HEK293 (cell line): ENCODE measurements at regions not wholly inside any gene's neighbourhood (a gene's known extent, or its start where the extent isn't known, plus 50 kb on each side); places are given as distances from the start of the nearest gene placed in this dataset.

Experiments
- CTCF ChIA-PET: fragments of 350-600 bp; formaldehyde crosslinking; extraction: SDS; loops from one replicate; lab custom pipeline; 2021; ENCODE audit warnings: antibody characterized with exemption; lab: Yijun Ruan, JAX
- POLR2A ChIA-PET: fragments of 300-600 bp; formaldehyde crosslinking; extraction: SDS; loops from one replicate; lab custom pipeline; 2020; ENCODE audit warnings: antibody characterized with exemption, inconsistent platforms; lab: Yijun Ruan, JAX
- H3K27ac ChIP-seq: fragments of 200-500 bp; sonication (Bioruptor generic); 2 replicates; pipeline ENCODE4 v1.5.1; 2014; ENCODE audit warnings: low read depth, low read length, control low read depth, inconsistent platforms; ENCODE audit errors: extremely low read depth
- H3K36me3 ChIP-seq, 2 experiments: fragments of 200-500 bp in 1 of 2; sonication (Bioruptor generic) in 1 of 2; 1 replicate in 1 of 2; 2 replicates in 1 of 2; pipeline ENCODE4 v1.5.1; 2014 to 2017; ENCODE audit warnings: inconsistent platforms in 2 of 2, low read length in 2 of 2; ENCODE audit not compliant: control insufficient read depth in 2 of 2, insufficient read depth in 1 of 2
- H3K4me1 ChIP-seq: fragments of 200-500 bp; sonication (Bioruptor generic); 2 replicates; pipeline ENCODE4 v1.5.1; 2014; ENCODE audit warnings: mild to moderate bottlenecking, low read length, inconsistent platforms; ENCODE audit not compliant: control insufficient read depth, insufficient read depth
- H3K4me3 ChIP-seq: 2 replicates; pipeline ENCODE4 v1.5.1; 2011; ENCODE audit warnings: low read depth, mild to moderate bottlenecking, control low read depth, low read length, moderate library complexity
- H3K9me3 ChIP-seq: fragments of 200-500 bp; sonication (Bioruptor generic); 2 replicates; pipeline ENCODE4 v1.5.1; 2014; ENCODE audit warnings: low read depth, low read length, inconsistent platforms; ENCODE audit not compliant: control insufficient read depth, insufficient read depth
- GLIS1 ChIP-seq: fragments of 450-650 bp; formaldehyde crosslinking; IDR thresholded peaks from 2 replicates; pipeline ENCODE4 v1.5.1; 2016; ENCODE audit warnings: missing biosample characterization, missing genetic modification characterization
- RBAK ChIP-seq: fragments of 450-650 bp; formaldehyde crosslinking; IDR thresholded peaks from 2 replicates; pipeline ENCODE4 v1.5.1; 2016; ENCODE audit warnings: missing biosample characterization, missing genetic modification characterization
- REPIN1 ChIP-seq: fragments of 450-650 bp; formaldehyde crosslinking; IDR thresholded peaks from 2 replicates; pipeline ENCODE4 v1.5.1; 2017; ENCODE audit warnings: missing biosample characterization, missing genetic modification characterization, low read depth
- ZBTB44 ChIP-seq: fragments of 450-650 bp; IDR thresholded peaks from 2 replicates; pipeline ENCODE4 v1.5.1; 2018; ENCODE audit warnings: missing biosample characterization, mild to moderate bottlenecking, missing genetic modification characterization
- ZNF223 ChIP-seq: fragments of 450-650 bp; formaldehyde crosslinking; IDR thresholded peaks from 2 replicates; pipeline ENCODE4 v1.5.1; 2016; ENCODE audit warnings: missing biosample characterization, missing genetic modification characterization
- ZNF274 ChIP-seq, 2 experiments: fragments of 200-500 bp in 1 of 2; fragments of 450-650 bp in 1 of 2; sonication (Bioruptor generic) in 1 of 2; formaldehyde crosslinking in 1 of 2; IDR thresholded peaks; 2 replicates each; pipeline versions ENCODE4 v1.5.1 to v1.6.1; 2014 to 2016; ENCODE audit warnings: borderline replicate concordance in 1 of 2, inconsistent platforms in 1 of 2, low read length in 1 of 2, missing biosample characterization in 1 of 2, missing genetic modification characterization in 1 of 2
- ZNF280C ChIP-seq: fragments of 450-650 bp; formaldehyde crosslinking; IDR thresholded peaks from 2 replicates; pipeline ENCODE4 v1.5.1; 2016; ENCODE audit warnings: missing biosample characterization, missing genetic modification characterization
- ZNF302 ChIP-seq: fragments of 450-650 bp; formaldehyde crosslinking; IDR thresholded peaks from 2 replicates; pipeline ENCODE4 v1.5.1; 2016; ENCODE audit warnings: missing biosample characterization, missing genetic modification characterization, low read depth
- ZNF341 ChIP-seq: fragments of 450-650 bp; formaldehyde crosslinking; IDR thresholded peaks from 2 replicates; pipeline ENCODE4; 2016; ENCODE audit warnings: low read depth, missing biosample characterization, missing genetic modification characterization
- ZNF37A ChIP-seq: fragments of 450-650 bp; IDR thresholded peaks from 2 replicates; pipeline ENCODE4 v1.5.1; 2018; ENCODE audit warnings: missing biosample characterization, missing genetic modification characterization
- ZNF423 ChIP-seq: fragments of 450-650 bp; formaldehyde crosslinking; IDR thresholded peaks from 2 replicates; pipeline ENCODE4 v1.5.1; 2016; ENCODE audit warnings: missing biosample characterization, missing genetic modification characterization
- ZNF426 ChIP-seq: fragments of 450-650 bp; formaldehyde crosslinking; IDR thresholded peaks from 2 replicates; pipeline ENCODE4 v1.5.1; 2017; ENCODE audit warnings: missing biosample characterization, missing genetic modification characterization, mild to moderate bottlenecking, inconsistent platforms, moderate library complexity
- ZNF521 ChIP-seq: fragments of 450-650 bp; formaldehyde crosslinking; IDR thresholded peaks from 2 replicates; pipeline ENCODE4 v1.5.1; 2017; ENCODE audit warnings: missing biosample characterization, mild to moderate bottlenecking, missing genetic modification characterization
- ZNF555 ChIP-seq: fragments of 450-650 bp; formaldehyde crosslinking; conservative IDR thresholded peaks from 2 replicates; pipeline ENCODE4 v1.5.1; 2017; ENCODE audit warnings: missing biosample characterization, mild to moderate bottlenecking, missing genetic modification characterization, inconsistent platforms
- ZNF560 ChIP-seq: fragments of 450-650 bp; formaldehyde crosslinking; IDR thresholded peaks from 2 replicates; pipeline ENCODE4 v1.5.1; 2017; ENCODE audit warnings: missing biosample characterization, missing genetic modification characterization, borderline replicate concordance
- ZNF610 ChIP-seq: fragments of 450-650 bp; formaldehyde crosslinking; IDR thresholded peaks from 2 replicates; pipeline ENCODE4 v1.5.1; 2016; ENCODE audit warnings: missing biosample characterization, missing genetic modification characterization, borderline replicate concordance
- ZNF626 ChIP-seq: fragments of 450-650 bp; sonication (Bioruptor Pico); formaldehyde crosslinking; IDR thresholded peaks from 2 replicates; pipeline ENCODE4 v1.5.1; 2018; ENCODE audit warnings: missing biosample characterization, missing genetic modification characterization, inconsistent platforms
- ZNF645 ChIP-seq: fragments of 450-650 bp; formaldehyde crosslinking; IDR thresholded peaks from 2 replicates; pipeline ENCODE4; 2016; ENCODE audit warnings: missing biosample characterization, missing genetic modification characterization
- ZNF768 ChIP-seq: fragments of 450-650 bp; formaldehyde crosslinking; IDR thresholded peaks from 2 replicates; pipeline ENCODE4 v1.5.1; 2018; ENCODE audit warnings: missing biosample characterization, mild to moderate bottlenecking, missing genetic modification characterization
- ZNF837 ChIP-seq: fragments of 450-650 bp; formaldehyde crosslinking; IDR thresholded peaks from 2 replicates; pipeline ENCODE4 v1.5.1; 2016; ENCODE audit warnings: missing biosample characterization, missing genetic modification characterization
- TF ChIP-seq, protein P1 (sequence below): fragments of 450-650 bp; formaldehyde crosslinking; IDR thresholded peaks from 2 replicates; pipeline ENCODE4 v1.5.1; 2016; ENCODE audit warnings: missing biosample characterization, missing genetic modification characterization, low read depth

- ChIA-PET POLR2A (no interaction called here), CTCF (no interaction called here)
- Histone ChIP-seq H3K9me3 (no peaks in the 10 kb centered on the region), H3K4me3 (no peak overlapping the region), H3K27ac (no peak overlapping the region), H3K36me3 (no peaks in the 10 kb centered on the region), H3K4me1 (no peaks in the 10 kb centered on the region)
- TF ChIP-seq ZNF302 (tag by site-specific recombination) = no peak
- TF ChIP-seq, protein P1, sequence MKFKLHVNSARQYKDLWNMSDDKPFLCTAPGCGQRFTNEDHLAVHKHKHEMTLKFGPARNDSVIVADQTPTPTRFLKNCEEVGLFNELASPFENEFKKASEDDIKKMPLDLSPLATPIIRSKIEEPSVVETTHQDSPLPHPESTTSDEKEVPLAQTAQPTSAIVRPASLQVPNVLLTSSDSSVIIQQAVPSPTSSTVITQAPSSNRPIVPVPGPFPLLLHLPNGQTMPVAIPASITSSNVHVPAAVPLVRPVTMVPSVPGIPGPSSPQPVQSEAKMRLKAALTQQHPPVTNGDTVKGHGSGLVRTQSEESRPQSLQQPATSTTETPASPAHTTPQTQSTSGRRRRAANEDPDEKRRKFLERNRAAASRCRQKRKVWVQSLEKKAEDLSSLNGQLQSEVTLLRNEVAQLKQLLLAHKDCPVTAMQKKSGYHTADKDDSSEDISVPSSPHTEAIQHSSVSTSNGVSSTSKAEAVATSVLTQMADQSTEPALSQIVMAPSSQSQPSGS (tag by site-specific recombination) = no peak
These were observed 782.6 kb downstream of the DIPK2A start for GRCh38 chr3:144754076-144754783.

GRCh38 chr3:144756704-144757440 is 785.2 kb downstream of the DIPK2A start:
- Histone ChIP-seq H3K9me3 (no peaks in the 10 kb centered on the region), H3K36me3 (no peaks in the 10 kb centered on the region), H3K4me1 (no peaks in the 10 kb centered on the region), H3K4me3 (no peak overlapping the region), H3K27ac (no peak overlapping the region)
- CTCF ChIA-PET = no interaction called here
- POLR2A ChIA-PET = no interaction called here
- TF ChIP-seq ZNF521 (no peak), ZNF341 (no peak), ZNF426 (tag by site-specific recombination) (no peak), ZNF560 (tag by site-specific recombination) (no peak)

DNA sequence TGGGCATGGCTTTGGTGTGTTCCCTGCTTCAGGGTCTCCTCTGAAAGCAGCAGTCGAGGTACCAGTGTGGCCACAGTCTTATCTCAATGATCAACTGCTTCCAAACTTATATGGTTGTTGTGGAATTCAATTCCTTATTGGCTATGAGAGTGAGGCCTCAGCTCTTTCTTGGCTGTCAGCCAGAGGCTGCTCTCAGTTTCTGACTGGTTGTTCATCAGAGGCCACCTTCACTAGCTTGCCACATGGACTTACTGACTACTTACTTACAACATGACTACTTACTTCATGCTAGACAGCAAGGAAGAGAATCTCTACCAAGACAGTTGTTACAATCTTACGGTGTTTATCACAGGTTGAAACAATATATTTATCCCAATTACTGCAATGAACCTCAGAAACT is 789.2 kb downstream of the DIPK2A start:
- H3K36me3 ChIP-seq = no peaks in the 10 kb centered on the region
- H3K4me3 ChIP-seq = no peak overlapping the region
- H3K9me3 ChIP-seq = no peaks in the 10 kb centered on the region
- H3K4me1 ChIP-seq = no peaks in the 10 kb centered on the region
- ChIA-PET CTCF (no interaction called here), POLR2A (no interaction called here)
- TF ChIP-seq ZNF555 (tag by site-specific recombination) (no peak), ZNF223 (tag by site-specific recombination) (no peak), GLIS1 (tag by site-specific recombination) (no peak), ZNF423 (tag by site-specific recombination) (no peak), ZNF280C (tag by site-specific recombination) (no peak), ZNF274 (IDR thresholded peaks at IDR 0.05; ENCODE audit: low read length) (no peak), ZNF274 (tag by site-specific recombination; IDR thresholded peaks at IDR 0.05; ENCODE audit: borderline replicate concordance) (no peak), ZNF645 (tag by site-specific recombination) (no peak), REPIN1 (no peak), ZBTB44 (tag by site-specific recombination) (no peak), ZNF837 (tag by site-specific recombination) (no peak), ZNF610 (tag by site-specific recombination) (no peak), RBAK (tag by site-specific recombination) (no peak), ZNF37A (no peak), ZNF626 (tag by site-specific recombination) (no peak), ZNF768 (tag by site-specific recombination) (no peak)
- H3K27ac ChIP-seq = no peak overlapping the region
